Skeletal muscle tissue (tissue), 3 donors: ENCODE measurements at regions not wholly inside any gene's neighbourhood (a gene's known extent, or its start where the extent isn't known, plus 50 kb on each side); places are given as distances from the start of the nearest gene placed in this dataset.

Experiments
- H3K27ac ChIP-seq: one replicate; pipeline ENCODE4 v1.7.0; 2013; ENCODE audit warnings: mild to moderate bottlenecking, low read depth, low read length, inconsistent platforms
- H3K27me3 ChIP-seq, 3 donors: one replicate each; pipeline ENCODE4 v1.7.0; 2013; ENCODE audit warnings: low read length in 3 of 3; ENCODE audit not compliant: control insufficient read depth in 3 of 3, insufficient read depth in 3 of 3
- H3K36me3 ChIP-seq, 3 donors: one replicate each; pipeline ENCODE4 v1.7.0; 2013; ENCODE audit warnings: low read length in 3 of 3; ENCODE audit not compliant: control insufficient read depth in 3 of 3, insufficient read depth in 3 of 3
- H3K4me1 ChIP-seq, 3 donors: one replicate each; pipeline ENCODE4 v1.7.0; 2013; ENCODE audit warnings: low read length in 3 of 3, mild to moderate bottlenecking in 3 of 3; ENCODE audit not compliant: control insufficient read depth in 3 of 3, insufficient read depth in 3 of 3
- H3K4me3 ChIP-seq, 3 donors: one replicate each; pipeline ENCODE4 v1.7.0; 2013; ENCODE audit warnings: low read length in 3 of 3
- H3K9ac ChIP-seq, 3 donors: one replicate each; pipeline ENCODE4 v1.7.0; 2013; ENCODE audit warnings: low read length in 3 of 3, mild to moderate bottlenecking in 3 of 3, moderate library complexity in 2 of 3, low read depth in 1 of 3
- H3K9me3 ChIP-seq, 3 donors: one replicate each; pipeline ENCODE4 v1.7.0; 2013; ENCODE audit warnings: low read length in 3 of 3; ENCODE audit not compliant: control insufficient read depth in 3 of 3
- donor health status: Osteomylitis.

GRCh38 chr3:22594990-22595389 lies 608.1 kb upstream of the UBE2E2 start:
- H3K27me3 ChIP-seq: no peaks in the 10 kb centered on the region
- no peaks in the 10 kb centered on the region for H3K9me3 ChIP-seq
- H3K4me3 ChIP-seq: no peak overlapping the region
- no peaks in the 10 kb centered on the region for H3K4me1 ChIP-seq
- no peak overlapping the region for H3K27ac ChIP-seq
- no peaks in the 10 kb centered on the region for H3K36me3 ChIP-seq
- no peak overlapping the region for H3K9ac ChIP-seq

DNA sequence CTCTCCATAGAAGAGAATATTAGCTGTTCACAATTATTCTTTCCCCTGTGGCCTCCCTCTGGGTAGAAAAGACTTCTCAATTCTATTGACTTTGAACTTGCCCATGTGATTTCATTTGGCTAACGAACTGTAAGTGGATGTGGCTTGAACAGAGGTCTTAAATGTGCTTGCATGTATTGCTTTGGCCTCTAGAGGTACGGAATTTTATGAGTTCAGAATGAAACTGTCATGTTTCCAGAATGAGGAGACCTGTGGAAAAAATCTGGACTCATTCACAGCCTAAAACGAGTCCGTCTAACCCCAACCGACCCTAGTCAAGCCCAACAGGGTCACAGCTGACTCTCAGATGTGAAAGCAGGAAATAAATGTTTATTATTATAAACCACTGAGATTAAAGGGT lies 596.7 kb upstream of the UBE2E2 start:
- Histone ChIP-seq H3K4me3 (no peak overlapping the region), H3K36me3 (no peaks in the 10 kb centered on the region), H3K27me3 (no peaks in the 10 kb centered on the region), H3K4me1 (no peaks in the 10 kb centered on the region), H3K9me3 (no peaks in the 10 kb centered on the region), H3K27ac (no peak overlapping the region), H3K9ac (no peak overlapping the region)

- H3K9ac ChIP-seq: no peak overlapping the region
- H3K4me3 ChIP-seq: no peak overlapping the region
- no peaks in the 10 kb centered on the region for H3K36me3 ChIP-seq
- H3K27ac ChIP-seq: no peak overlapping the region
- no peaks in the 10 kb centered on the region for H3K27me3 ChIP-seq
- no peaks in the 10 kb centered on the region for H3K9me3 ChIP-seq
- no peaks in the 10 kb centered on the region for H3K4me1 ChIP-seq
Observed at GRCh38 chr3:22606938-22607337, 596.2 kb upstream of the UBE2E2 start.

DNA sequence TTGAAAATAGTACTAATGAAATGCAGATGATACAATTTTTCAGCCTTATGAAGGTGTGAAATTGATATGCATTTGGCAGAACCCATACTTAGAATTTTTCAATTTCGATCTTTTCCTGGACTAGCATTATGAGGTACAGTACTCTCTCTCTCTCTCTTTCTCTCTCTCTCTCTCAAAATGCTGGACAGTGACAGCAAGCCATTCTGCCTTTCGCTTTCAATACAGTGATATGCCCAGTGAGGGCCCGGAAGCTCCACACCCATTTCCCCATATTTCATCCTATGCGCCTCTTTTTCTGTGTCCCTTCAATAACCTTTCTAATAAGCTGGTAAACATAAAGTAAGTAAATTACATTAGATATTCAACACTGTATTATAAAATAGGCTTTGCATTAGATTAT lies 595.0 kb upstream of the UBE2E2 start:
- Histone ChIP-seq H3K9me3 (no peaks in the 10 kb centered on the region), H3K9ac (no peak overlapping the region), H3K4me1 (no peaks in the 10 kb centered on the region), H3K36me3 (no peaks in the 10 kb centered on the region), H3K27me3 (no peaks in the 10 kb centered on the region), H3K4me3 (no peak overlapping the region), H3K27ac (no peak overlapping the region)

DNA sequence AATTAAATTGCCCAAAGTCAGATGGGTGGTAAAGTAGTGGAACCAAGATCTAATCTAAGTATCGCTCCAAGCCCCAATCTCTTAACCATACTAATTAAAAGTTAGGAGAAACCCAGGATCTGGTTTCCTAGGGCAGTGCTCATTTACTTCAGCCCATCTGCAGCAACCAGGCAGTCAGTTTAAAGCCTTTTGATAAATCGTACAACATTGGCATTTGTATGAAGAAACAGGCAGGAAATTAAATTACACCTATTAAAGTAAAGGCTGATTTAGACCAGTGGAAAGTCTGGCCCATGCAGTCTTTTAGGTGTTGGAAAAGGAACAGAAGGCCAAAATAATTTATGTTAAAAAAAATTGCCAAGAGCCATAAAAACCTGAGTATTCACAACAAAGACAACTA lies 594.4 kb upstream of the UBE2E2 start:
- Histone ChIP-seq H3K9me3 (no peaks in the 10 kb centered on the region), H3K4me1 (no peaks in the 10 kb centered on the region), H3K27ac (no peak overlapping the region), H3K4me3 (no peak overlapping the region), H3K36me3 (no peaks in the 10 kb centered on the region), H3K27me3 (no peaks in the 10 kb centered on the region), H3K9ac (no peak overlapping the region)

DNA sequence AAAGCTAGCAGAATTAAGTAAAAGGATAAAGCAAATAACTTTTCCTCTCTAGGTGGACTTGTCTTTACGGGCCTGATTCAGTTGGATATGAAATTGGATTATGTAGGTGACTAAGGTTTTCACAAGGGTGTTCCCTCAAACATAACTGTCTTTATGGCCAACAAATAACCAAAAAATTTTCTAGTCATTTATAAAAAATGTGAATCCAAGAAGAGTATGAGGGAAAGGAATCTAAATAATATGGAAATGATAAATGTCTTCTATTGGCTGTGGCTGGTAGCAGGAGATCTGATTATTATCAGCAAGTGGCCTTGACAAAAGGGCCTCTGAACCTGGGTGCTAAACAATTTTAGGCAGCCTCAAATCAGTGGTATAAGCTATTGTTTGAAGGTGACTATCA lies 594.0 kb upstream of the UBE2E2 start:
- H3K36me3 ChIP-seq: no peaks in the 10 kb centered on the region
- H3K9me3 ChIP-seq: no peaks in the 10 kb centered on the region
- H3K4me3 ChIP-seq: no peak overlapping the region
- no peaks in the 10 kb centered on the region for H3K4me1 ChIP-seq
- H3K27me3 ChIP-seq: no peaks in the 10 kb centered on the region
- no peak overlapping the region for H3K27ac ChIP-seq
- H3K9ac ChIP-seq: no peak overlapping the region

GRCh38 chr3:22612927-22613326 lies 590.2 kb upstream of the UBE2E2 start:
- H3K36me3 ChIP-seq: no peaks in the 10 kb centered on the region
- no peak overlapping the region for H3K27ac ChIP-seq
- no peaks in the 10 kb centered on the region for H3K4me1 ChIP-seq
- no peaks in the 10 kb centered on the region for H3K27me3 ChIP-seq
- H3K4me3 ChIP-seq: no peak overlapping the region
- no peaks in the 10 kb centered on the region for H3K9me3 ChIP-seq
- H3K9ac ChIP-seq: no peak overlapping the region

DNA sequence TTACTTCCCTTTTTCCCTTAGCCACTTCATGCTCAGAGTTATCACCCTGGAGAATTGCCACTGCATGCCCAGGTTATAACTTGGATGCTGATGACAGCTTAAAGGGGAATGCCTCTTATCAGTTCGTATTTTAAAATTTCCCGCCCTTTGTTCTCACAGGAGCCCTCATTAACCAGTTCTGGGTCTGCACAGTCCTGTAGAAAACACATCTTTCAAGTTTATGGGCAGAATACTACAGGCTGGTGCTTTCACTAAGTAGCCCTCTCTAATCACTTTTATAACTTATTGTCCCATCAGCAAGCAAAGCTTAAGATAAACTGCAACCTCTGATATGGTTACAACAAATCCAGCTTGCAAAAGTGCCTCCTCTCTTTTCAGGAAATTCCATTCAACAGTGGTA lies 587.3 kb upstream of the UBE2E2 start:
- H3K9ac ChIP-seq: no peak overlapping the region
- no peak overlapping the region for H3K4me3 ChIP-seq
- no peak overlapping the region for H3K27ac ChIP-seq
- no peaks in the 10 kb centered on the region for H3K9me3 ChIP-seq
- no peaks in the 10 kb centered on the region for H3K36me3 ChIP-seq
- no peaks in the 10 kb centered on the region for H3K4me1 ChIP-seq
- no peaks in the 10 kb centered on the region for H3K27me3 ChIP-seq

DNA sequence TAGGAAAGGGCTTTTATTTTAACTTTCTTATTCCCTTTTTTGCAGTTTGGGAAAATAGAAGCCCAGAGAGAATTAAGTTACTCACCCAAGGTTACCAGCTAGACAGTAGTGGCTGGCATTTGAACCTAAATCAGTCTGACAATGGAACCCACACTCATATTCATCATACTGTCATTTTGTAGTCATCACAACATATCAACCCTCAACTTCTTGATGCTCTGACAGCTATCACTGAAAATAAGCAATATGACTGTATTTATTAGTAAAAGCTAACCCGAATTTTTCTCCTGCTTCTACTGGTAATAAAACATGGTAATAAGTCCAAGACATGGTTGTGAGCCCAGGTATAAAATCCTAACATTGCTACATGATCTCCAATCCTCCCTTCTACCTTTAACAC lies 585.8 kb upstream of the UBE2E2 start:
- H3K9ac ChIP-seq: no peak overlapping the region
- no peaks in the 10 kb centered on the region for H3K27me3 ChIP-seq
- H3K4me3 ChIP-seq: no peak overlapping the region
- no peaks in the 10 kb centered on the region for H3K4me1 ChIP-seq
- H3K36me3 ChIP-seq: no peaks in the 10 kb centered on the region
- H3K27ac ChIP-seq: no peak overlapping the region
- H3K9me3 ChIP-seq: no peaks in the 10 kb centered on the region

DNA sequence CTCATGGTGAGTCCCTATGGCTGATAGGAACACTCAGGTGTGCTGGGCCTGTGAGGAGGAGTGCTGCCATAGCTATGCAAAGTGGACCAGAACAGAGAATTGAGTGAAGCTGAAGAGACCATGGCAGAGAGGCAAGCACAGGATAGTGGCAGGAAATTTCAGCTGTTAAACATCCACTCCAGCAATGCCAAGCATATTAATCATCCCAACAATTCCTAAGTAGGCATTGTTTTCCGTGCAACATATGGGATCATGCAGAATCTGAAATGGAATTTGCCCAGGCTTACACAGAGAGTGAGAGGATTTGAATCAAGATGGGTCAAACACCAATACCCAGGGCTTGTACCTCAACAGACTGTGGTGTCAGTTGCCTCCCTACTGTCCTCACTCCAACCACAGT lies 582.6 kb upstream of the UBE2E2 start:
- Histone ChIP-seq H3K9ac (no peak overlapping the region), H3K4me3 (no peak overlapping the region), H3K36me3 (no peaks in the 10 kb centered on the region), H3K27me3 (no peaks in the 10 kb centered on the region), H3K4me1 (no peaks in the 10 kb centered on the region), H3K27ac (no peak overlapping the region), H3K9me3 (no peaks in the 10 kb centered on the region)

- no peaks in the 10 kb centered on the region for H3K9me3 ChIP-seq
- no peak overlapping the region for H3K27ac ChIP-seq
- no peaks in the 10 kb centered on the region for H3K4me1 ChIP-seq
- H3K9ac ChIP-seq: no peak overlapping the region
- no peaks in the 10 kb centered on the region for H3K36me3 ChIP-seq
- H3K4me3 ChIP-seq: no peak overlapping the region
- H3K27me3 ChIP-seq: no peaks in the 10 kb centered on the region
Observed at GRCh38 chr3:22621205-22621809, 581.8 kb upstream of the UBE2E2 start.
